Gastroesophageal sphincter (tissue), 4 donors: ENCODE measurements at regions not wholly inside any gene's neighbourhood (a gene's known extent, or its start where the extent isn't known, plus 50 kb on each side); places are given as distances from the start of the nearest gene placed in this dataset.

Experiments used
- ATAC-seq: fragments of 150-250 bp; one replicate; pipeline ENCODE4 v1.9.1; 2016; ENCODE audit warnings: mild to moderate bottlenecking, moderate library complexity
- H3K27ac ChIP-seq, 4 donors: fragments of 200-600 bp; sonication (generic) in 3 of 4; 1 replicate in 3 of 4; 2 replicates in 1 of 4; pipeline ENCODE4 v1.5.1; 2016 to 2019
- H3K27me3 ChIP-seq: fragments of 200-600 bp; sonication (generic); one replicate; pipeline ENCODE4 v1.5.1; 2019
- H3K36me3 ChIP-seq, 2 donors: fragments of 200-600 bp; sonication (generic); one replicate each; pipeline ENCODE4 v1.5.1; 2019; ENCODE audit warnings: control low read depth in 1 of 2
- H3K4me1 ChIP-seq, 3 donors: fragments of 200-600 bp; sonication (generic); 1 replicate in 2 of 3; 2 replicates in 1 of 3; pipeline ENCODE4 v1.5.1; 2016 to 2019; ENCODE audit warnings: control low read depth in 2 of 3
- H3K4me3 ChIP-seq, 2 donors: fragments of 200-600 bp; sonication (generic); one replicate each; pipeline ENCODE4 v1.5.1; 2019; ENCODE audit warnings: mild to moderate bottlenecking in 1 of 2, moderate library complexity in 1 of 2
- H3K9me3 ChIP-seq, 3 donors: fragments of 200-600 bp; sonication (generic); one replicate each; pipeline ENCODE4 v1.5.1; 2017 to 2019; ENCODE audit warnings: control low read depth in 2 of 3
- EP300 ChIP-seq: sonication (generic); formaldehyde crosslinking; IDR thresholded peaks from one replicate; pipeline ENCODE4 v1.6.1; 2017; ENCODE audit warnings: antibody characterized with exemption, mild to moderate bottlenecking
- POLR2A ChIP-seq, 2 donors: fragments of 450-650 bp; IDR thresholded peaks; one replicate each; pipeline ENCODE4 v1.6.1; 2017; ENCODE audit warnings: antibody characterized with exemption in 2 of 2, mild to moderate bottlenecking in 2 of 2, moderate library complexity in 1 of 2
- POLR2AphosphoS5 ChIP-seq: sonication (generic); formaldehyde crosslinking; IDR thresholded peaks from one replicate; pipeline ENCODE4 v1.6.1; 2017; ENCODE audit warnings: antibody characterized with exemption
- WGBS, 2 donors: methylation state at CpG; one replicate each; pipeline ENCODE4 v1.1.5; 2018; ENCODE audit warnings: low coverage in 1 of 2; 5-methylcytosine and 5-hydroxymethylcytosine counted together
- TF ChIP-seq, protein P1 (sequence below), 4 experiments: fragments of 200-600 bp in 2 of 4; fragments of 450-650 bp in 2 of 4; sonication (generic) in 1 of 4; IDR thresholded peaks; one replicate each; pipeline ENCODE4 v1.5.1; 2017 to 2019; ENCODE audit warnings: antibody characterized with exemption in 4 of 4, mild to moderate bottlenecking in 2 of 4, moderate library complexity in 2 of 4

DNA sequence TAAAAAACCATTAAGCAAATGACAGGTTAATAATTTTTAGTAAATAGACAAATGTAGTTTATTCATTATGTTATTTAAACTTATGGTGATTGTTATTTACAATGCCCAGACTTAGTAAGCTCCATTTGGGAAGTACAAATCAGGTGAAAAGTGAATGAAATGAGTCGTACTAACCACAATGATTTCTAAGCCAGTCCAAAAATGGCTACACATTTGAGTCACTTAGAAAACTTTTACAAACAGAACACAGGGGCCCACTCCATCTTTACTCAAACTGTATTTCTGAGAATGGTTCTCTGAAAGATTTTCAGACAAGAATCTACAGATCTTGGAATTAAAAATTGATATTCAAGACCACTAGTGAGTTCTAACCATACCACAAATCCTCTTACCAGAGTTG is 653.3 kb upstream of the MIS18BP1 start:
- no peaks in the 10 kb centered on the region for H3K4me1 ChIP-seq
- no peak overlapping the region for H3K4me3 ChIP-seq
- no peaks in the 10 kb centered on the region for H3K36me3 ChIP-seq
- ATAC-seq, result no peak
- H3K9me3 ChIP-seq, result peaks cover 0 to 10% (median 0%) of the 10 kb centered on the region in 3 donors
- TF ChIP-seq, protein P1, sequence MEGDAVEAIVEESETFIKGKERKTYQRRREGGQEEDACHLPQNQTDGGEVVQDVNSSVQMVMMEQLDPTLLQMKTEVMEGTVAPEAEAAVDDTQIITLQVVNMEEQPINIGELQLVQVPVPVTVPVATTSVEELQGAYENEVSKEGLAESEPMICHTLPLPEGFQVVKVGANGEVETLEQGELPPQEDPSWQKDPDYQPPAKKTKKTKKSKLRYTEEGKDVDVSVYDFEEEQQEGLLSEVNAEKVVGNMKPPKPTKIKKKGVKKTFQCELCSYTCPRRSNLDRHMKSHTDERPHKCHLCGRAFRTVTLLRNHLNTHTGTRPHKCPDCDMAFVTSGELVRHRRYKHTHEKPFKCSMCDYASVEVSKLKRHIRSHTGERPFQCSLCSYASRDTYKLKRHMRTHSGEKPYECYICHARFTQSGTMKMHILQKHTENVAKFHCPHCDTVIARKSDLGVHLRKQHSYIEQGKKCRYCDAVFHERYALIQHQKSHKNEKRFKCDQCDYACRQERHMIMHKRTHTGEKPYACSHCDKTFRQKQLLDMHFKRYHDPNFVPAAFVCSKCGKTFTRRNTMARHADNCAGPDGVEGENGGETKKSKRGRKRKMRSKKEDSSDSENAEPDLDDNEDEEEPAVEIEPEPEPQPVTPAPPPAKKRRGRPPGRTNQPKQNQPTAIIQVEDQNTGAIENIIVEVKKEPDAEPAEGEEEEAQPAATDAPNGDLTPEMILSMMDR (IDR thresholded peaks at IDR 0.05), result no peak
- TF ChIP-seq EP300 (no peak), POLR2A (IDR thresholded peaks at IDR 0.05) (no peak), POLR2AphosphoS5 (no peak)
- H3K27me3 ChIP-seq, result no peaks in the 10 kb centered on the region
- H3K27ac ChIP-seq, result no peak overlapping the region
- 83 to 89% methylated on average over 1 of the region's 1 CpG for WGBS, 2 donors

DNA sequence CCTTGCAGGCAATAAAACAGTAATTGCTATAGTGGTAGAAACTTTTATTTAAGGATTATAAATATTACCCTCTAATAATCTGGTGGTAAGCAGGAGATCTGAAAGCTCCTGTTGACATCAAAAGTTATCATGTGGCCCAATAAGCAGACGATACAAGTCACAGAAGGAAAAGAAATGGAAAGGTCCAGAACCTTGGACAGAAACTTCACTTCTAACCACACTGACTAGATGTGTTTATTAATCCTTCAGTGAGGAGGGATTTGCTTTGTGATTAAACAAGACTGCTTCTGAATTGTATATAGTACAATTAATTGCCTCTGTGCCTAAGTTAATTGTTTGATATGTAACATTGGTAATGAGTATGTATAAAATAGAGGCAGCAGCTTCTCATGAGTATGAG is 652.7 kb upstream of the MIS18BP1 start:
- Histone ChIP-seq H3K27ac (no peak overlapping the region), H3K4me1 (no peaks in the 10 kb centered on the region), H3K27me3 (no peaks in the 10 kb centered on the region), H3K4me3 (no peak overlapping the region), H3K9me3 (peaks cover 0 to 8% (median 0%) of the 10 kb centered on the region in 3 donors), H3K36me3 (no peaks in the 10 kb centered on the region)
- ATAC-seq, result no peak
- no peak for TF ChIP-seq EP300
- TF ChIP-seq, protein P1 (IDR thresholded peaks at IDR 0.05), result no peak
- no peak for TF ChIP-seq POLR2A (IDR thresholded peaks at IDR 0.05)
- TF ChIP-seq POLR2AphosphoS5, result no peak
- WGBS, 2 donors, result 44 to 57% methylated on average over 1 of the region's 1 CpG

DNA sequence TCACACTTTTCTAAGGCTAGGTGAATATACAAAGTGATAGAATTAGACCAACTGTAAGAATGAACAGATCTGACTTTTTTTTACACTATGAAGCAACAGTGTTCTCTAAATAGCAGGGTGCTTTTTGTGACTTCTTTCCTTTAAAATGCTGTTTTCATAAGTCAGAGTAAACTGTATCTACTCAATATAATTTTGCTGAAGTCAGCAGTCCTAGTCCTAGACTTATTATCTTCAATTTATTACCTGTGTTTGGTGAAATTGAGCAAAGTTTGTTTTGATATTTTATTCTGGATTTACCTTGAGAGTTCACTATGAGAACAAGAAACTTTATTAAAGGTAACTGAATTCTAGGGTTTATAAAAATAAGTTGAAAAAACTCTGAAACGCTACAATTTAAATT is 651.3 kb upstream of the MIS18BP1 start:
- ATAC-seq, result no peak
- H3K4me3 ChIP-seq, result no peak overlapping the region
- peaks cover 0 to 6% (median 0%) of the 10 kb centered on the region in 3 donors for H3K4me1 ChIP-seq
- no peaks in the 10 kb centered on the region for H3K36me3 ChIP-seq
- WGBS, 2 donors, result 92 to 94% methylated on average over 1 of the region's 1 CpG
- no peaks in the 10 kb centered on the region for H3K9me3 ChIP-seq
- TF ChIP-seq POLR2AphosphoS5 (no peak), EP300 (no peak), POLR2A (IDR thresholded peaks at IDR 0.05) (no peak)
- TF ChIP-seq, protein P1 (IDR thresholded peaks at IDR 0.05), result no peak
- no peak overlapping the region for H3K27ac ChIP-seq
- no peaks in the 10 kb centered on the region for H3K27me3 ChIP-seq

DNA sequence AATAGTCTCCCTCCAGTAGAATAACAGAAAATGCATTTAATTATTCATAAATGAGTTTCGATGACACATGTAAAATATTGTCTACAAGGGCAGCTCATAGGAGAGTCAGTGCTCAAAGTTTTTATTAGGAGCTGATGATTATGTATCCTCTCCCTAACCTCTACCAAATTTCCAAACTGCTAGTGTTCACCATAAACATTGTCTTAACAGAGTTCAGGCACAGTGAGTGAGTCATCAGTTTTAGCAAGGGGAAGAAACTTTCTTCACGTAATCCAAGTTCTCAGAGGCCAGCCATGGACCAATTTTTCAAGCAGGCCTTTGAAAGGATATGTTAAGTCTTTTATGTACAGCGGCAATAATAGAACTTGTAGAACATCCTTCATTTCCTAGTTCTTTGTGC is 649.2 kb upstream of the MIS18BP1 start:
- H3K9me3 ChIP-seq, result no peaks in the 10 kb centered on the region
- TF ChIP-seq EP300 (no peak), POLR2AphosphoS5 (no peak), POLR2A (IDR thresholded peaks at IDR 0.05) (no peak)
- TF ChIP-seq, protein P1 (IDR thresholded peaks at IDR 0.05), result no peak
- H3K27me3 ChIP-seq, result no peaks in the 10 kb centered on the region
- ATAC-seq, result no peak
- no peak overlapping the region for H3K27ac ChIP-seq
- H3K4me1 ChIP-seq, result peaks cover 0 to 6% (median 0%) of the 10 kb centered on the region in 3 donors
- no peak overlapping the region for H3K4me3 ChIP-seq
- WGBS, 2 donors, result 53 to 56% methylated on average over 3 of the region's 3 CpGs
- no peaks in the 10 kb centered on the region for H3K36me3 ChIP-seq

DNA sequence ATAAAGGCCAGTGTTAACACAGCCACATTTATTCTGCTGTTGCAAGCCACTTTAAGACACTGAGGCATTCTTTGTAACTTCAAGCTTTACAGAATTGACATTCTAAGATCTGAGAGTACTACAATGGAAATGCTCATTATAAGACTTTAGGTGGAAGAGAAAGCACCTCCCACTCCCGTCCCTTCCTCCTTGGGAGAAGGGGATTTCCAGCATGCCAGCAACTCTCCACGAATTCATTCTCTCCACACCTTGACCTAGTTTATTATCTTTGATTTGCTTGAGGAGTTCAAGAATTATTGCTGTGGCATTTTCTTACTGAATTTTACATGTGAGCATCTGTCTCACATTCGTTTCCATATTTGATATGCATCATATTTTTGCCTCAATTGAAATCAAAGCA is 644.4 kb upstream of the MIS18BP1 start:
- Histone ChIP-seq H3K27ac (no peak overlapping the region), H3K4me3 (no peak overlapping the region), H3K36me3 (no peaks in the 10 kb centered on the region), H3K4me1 (peaks cover 0 to 6% (median 0%) of the 10 kb centered on the region in 3 donors), H3K27me3 (no peaks in the 10 kb centered on the region), H3K9me3 (no peaks in the 10 kb centered on the region)
- TF ChIP-seq EP300 (no peak), POLR2AphosphoS5 (no peak), POLR2A (IDR thresholded peaks at IDR 0.05) (no peak)
- TF ChIP-seq, protein P1 (IDR thresholded peaks at IDR 0.05), result no peak
- ATAC-seq, result no peak
- 53 to 72% methylated on average over 3 of the region's 3 CpGs for WGBS, 2 donors
